NOMO-1 treated with DMSO at 0.1 percent for 48 hours (cell line): ENCODE measurements at regions not wholly inside any gene's neighbourhood (a gene's known extent, or its start where the extent isn't known, plus 50 kb on each side); places are given as distances from the start of the nearest gene placed in this dataset.

Source experiments
- DNase-seq: peaks from one replicate; lab custom pipeline; 2025; ENCODE audit not compliant: unreplicated experiment; lab: John Stamatoyannopoulos, UW

DNA sequence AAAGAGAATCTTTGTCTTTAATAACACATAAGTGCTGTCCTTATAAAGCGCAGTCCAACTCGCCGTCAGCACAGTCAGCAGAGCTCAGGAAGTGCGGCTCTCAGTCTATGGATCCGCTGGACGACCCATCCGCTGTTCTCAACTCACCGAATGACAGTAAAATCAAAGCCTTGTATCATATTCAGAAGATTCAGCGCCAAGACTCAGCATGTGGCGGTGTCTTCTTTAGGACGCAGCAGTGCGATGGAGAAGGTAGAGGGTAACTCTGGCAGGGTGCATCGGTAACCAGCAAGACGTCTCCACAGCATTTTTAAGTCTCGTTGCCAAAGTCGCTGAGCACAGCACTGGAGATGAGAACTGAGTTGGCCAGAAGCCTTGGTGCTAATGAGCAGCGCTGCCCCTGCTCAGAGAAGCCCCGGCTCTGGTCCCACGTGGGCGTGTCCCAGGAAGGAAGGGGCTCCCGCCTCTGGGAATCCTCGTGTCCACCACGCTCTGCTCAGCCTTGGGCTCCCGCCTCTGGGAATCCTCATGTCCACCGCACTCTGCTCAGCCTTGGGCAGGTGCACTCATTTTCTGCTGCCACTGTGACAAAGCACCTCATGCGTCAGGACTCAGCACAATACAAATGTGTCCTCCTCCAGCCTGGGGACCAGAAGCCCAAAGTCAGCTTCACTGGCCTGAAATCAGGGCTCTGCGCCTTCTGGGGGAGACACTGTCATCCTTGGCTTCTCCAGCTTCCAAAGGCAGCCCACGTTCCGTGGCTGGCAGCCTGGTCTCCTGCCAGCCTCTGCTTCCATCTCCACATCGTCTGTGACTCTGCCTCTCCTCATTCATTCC is 238.0 kb upstream of the SALL3 start:
- no peak for DNase-seq

DNA sequence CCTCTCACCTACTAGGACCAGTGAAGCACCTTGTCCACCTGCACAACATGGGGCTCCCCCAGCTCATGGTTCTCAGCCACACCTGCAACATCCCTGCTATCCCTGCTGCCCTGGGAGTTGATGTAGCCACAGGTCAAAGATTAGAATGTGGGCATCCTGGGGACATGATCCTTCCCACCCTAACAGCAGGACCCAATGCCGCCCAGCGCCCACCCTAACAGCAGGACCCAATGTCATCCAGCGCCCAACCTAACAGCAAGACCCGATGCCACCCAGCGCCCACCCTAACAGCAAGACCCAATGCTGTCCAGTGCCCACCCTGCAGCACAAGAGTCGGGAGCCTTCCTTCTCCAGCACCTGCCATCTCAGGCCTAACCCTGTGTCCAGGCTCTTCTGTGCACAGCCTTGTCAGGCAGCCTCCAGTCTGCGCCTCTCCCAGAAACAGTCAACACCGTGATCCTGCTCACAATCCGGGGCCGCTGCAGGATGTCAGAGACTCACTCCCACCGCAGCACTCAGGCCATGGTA is 237.3 kb upstream of the SALL3 start:
- DNase-seq: no peak

DNA sequence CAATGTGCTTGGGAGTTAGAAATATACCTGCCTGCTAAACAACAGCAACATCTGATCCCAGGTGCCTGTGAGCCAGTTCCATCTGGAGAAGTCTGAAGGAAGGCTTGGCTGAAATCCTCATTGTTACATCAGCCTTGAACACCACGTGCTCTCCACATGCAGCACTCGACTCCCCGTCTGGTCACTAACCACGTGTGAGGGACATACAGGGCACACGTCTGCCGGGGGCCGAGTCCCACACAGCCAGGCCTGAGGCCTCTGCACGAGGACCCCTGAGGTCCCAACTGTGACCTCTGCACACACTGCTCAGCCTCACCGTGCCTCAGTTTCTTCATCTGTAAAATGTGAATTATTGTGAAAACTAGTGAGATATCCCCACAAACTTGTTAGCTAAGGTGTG is 236.5 kb upstream of the SALL3 start:
- DNase-seq: no peak

DNA sequence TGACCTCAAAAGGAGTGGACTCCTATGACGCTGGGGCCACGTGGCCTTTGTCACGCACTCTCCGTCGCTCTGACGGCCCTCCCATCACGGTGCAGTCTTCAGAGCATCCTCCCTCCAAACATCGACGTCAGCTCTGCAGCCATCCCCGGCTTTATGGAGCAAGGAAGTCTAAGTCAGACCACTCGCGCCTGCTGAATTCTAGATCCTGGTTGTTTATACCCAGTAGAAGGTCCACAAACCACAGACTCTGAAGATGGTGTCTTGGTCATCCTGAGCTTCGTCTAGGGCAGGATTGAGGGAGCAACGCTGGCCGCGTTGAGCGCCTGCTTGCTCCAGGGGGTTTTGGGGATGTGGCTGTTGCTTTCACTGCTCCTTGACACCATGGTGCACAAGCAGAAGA is 228.0 kb upstream of the SALL3 start:
- DNase-seq: no peak

DNA sequence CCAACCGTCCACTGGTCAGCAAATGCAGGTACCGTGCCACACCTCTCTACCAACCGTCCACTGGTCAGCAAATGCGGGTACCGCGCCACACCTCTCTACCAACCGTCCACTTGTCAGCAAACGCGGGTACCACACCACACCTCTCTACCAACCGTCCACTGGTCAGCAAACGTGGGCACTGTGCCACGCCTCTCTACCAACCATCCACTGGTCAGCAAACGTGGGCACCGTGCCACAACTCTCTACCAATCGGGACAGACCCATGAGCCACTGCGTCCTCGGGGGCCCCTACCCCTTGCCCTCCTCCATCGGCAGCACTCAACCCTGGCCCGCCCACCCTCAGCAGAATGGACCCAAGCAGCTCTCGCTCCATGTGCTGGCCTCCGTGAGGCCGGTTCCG is 226.4 kb upstream of the SALL3 start:
- DNase-seq: no peak

DNA sequence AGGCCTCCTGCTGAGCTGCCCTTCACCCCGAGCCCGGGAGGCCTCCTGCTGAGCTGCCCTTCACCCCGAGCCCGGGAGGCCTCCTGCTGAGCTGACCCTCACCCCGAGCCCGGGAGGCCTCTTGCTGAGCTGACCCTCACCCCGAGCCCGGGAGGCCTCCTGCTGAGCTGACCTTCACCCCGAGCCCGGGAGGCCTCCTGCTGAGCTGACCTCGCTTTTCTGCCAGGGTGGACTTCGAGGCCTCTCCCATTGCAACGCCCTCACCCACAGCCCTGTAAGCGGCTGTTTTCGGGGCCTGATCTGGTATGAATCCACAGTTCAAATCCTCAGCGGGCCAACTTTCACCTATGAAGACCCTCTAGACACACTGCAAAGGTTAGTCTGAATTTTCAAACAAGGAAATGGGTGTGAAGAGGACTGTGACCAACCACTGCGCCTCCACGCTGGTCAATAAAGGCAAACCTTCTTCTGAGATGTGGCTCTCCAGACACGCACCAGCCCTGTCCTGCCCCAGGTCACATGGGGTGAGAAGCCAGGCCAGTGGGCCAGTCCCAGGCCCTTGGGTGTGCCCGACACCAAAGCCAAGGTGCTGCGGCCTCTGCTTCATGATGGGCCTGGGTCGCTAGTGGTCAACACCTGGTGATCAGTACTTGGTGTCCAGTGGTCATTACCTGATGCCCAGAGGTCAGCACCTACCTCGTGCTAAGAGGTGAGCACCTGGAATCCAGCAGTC is 225.1 kb upstream of the SALL3 start:
- DNase-seq: no peak

DNA sequence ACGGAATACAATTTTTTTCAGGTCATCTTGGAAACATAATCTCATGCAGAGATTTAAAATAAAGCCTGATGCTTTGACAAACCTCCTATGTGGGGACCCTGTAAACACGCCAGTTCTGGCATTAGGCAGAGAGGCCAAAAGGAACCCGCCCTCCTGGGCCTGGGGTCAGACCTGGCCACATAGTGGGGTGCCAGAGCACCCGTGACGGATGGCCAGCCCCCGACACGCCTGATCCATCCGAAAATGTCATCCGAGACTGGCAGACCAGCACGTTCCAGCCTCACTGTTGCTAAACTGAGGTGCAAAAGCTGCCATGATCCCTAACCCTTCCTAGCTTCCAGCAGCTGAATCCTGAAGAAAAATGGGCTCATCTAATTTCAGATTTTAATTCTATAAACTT is 222.6 kb upstream of the SALL3 start:
- DNase-seq: no peak

DNA sequence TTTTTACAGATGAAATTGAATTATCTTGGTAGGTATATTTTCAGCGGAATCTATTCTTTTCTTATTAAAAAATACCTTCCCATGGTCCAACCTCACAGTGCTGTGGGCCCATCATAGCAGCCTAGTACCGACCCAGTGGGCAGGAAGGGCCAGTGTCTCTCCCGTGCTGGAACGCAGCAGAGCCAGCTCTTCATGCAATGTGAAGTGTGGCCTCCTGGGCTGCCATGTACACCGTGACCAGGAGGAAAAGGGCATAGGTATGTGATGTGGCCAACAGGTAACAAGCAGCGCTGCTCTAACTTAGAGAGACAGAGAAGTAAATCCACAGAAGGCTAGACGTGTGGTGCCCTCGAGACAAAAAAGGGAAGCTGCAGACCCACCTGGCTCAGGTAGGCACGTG is 221.1 kb upstream of the SALL3 start:
- DNase-seq: no peak

DNA sequence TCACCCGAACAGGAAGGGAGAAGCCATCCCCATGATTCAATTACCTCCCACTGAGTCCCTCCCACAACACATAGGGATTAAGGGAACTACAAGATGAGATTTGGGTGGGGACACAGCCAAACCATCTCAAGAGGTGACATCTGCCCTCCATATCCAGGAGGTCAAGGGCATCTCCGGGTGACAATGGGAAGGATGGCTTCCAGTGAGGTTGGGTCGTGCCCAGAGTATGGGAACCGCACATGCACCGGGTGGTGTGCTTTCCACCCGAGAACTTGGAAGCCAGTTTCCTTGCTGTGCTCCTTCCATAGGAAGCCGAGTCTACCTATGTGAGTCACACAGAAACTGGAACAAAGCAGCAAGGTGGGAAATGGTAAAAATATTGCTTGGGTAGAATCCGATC is 216.9 kb upstream of the SALL3 start:
- no peak for DNase-seq

DNA sequence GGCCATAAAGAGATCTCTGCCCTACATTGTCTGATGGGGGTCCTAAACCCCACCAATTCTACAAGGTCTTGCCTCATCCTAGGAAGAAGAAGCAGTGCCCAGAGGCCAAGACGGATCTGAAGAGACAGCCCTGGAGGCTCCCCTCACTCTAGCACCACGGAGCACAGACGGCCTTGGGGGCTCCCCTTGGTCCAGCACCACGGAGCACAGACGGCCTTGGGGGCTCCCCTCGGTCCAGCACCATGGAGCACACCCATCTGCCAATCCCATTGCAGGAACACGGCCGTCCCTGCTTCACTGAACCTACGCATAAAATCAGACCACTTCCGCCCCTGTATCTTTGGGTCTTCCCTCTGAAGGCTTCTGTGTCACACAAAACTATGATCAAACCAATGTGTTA is 215.1 kb upstream of the SALL3 start:
- DNase-seq: no peak

DNA sequence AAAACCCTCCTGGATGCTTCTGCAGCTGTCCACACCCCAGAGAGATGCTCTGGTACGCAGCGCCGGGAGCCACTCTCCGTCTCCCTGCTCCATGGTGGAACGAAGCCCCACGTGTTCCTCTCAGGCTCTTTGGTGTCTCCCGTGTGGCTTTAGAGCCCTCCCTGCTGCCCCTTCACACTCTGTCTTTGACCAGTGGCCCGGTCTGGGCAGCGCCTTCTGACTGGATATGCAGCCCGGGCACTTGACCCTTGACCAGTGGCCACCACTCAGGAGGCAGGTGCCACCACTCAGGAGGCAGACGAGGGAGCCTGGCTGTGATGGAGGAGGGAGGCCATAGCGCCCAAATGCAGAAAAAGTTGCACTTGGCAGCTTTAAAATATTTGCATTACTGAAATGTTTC is 214.5 kb upstream of the SALL3 start:
- DNase-seq: no peak

DNA sequence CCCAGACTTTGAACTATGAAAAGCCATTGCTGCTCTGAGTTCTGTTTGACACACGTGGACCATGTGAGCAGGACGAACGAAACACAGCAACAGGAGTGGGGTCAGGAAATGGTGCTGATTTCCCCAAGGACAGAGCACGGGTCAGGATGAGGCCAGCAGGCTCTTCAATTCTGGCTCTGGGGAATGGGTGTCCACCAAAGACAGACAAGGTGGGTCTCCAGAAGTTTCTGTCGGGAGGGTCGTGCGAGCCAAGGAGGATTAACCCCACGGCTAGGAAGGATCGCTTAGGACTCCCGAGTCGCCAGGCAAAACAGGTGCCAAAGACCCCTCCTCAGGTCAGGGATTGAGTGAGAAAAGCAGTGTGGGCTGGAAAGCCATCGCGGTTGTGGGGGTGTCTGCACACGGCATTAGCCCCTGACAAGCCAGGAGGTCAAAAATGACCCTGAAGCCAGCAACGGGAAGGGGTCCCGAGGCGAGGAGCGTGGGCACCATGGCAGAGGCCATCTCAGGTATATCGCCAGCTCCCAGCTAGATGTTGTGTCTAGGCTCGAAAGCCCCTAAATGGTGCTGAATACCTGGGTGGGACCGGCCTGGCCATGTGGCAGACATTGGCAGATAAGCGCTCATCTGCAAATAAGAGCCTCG is 213.9 kb upstream of the SALL3 start:
- no peak for DNase-seq

DNA sequence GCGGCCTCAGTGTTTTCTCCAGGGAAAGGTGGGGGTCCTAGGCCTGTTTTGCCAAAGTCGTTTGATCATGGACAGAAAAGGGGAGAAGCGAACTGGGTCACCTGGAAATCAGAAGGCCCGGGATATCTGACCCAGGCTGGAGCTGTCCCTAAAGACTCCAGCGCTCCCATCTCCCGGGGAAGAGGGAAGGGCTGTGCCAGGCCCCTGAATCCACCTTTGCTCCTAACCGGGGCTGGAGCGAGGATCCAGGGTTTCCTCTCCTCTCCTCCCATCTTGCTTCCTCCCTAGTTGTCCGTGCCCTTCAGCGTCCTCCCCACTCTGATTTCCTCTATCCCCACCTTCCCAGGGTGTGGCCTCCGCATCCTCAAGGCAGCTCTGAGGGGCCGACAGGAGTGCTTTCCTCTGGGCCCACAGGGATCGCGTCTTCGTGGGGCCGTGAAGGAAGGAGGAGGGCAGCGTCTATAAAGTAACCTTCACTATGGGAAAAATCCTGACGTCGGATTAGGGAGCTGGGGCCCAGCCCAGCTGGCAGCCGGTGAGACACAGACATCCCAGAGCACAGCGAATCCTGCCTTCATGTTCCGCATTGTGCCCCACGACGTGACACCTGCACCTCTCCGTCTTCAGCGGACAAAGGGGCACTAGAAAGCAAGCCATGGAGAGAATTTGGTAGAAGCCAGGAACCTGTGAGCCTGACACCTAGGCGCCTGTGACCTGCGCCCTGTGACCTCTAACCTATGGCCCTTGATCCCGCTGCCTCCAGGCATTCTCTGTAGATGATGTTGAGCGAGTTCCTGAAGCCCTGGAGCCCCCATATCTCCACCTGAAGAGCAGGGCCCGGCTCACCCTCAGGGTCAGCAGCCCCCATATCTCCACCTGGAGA is 212.7 kb upstream of the SALL3 start:
- DNase-seq: no peak

DNA sequence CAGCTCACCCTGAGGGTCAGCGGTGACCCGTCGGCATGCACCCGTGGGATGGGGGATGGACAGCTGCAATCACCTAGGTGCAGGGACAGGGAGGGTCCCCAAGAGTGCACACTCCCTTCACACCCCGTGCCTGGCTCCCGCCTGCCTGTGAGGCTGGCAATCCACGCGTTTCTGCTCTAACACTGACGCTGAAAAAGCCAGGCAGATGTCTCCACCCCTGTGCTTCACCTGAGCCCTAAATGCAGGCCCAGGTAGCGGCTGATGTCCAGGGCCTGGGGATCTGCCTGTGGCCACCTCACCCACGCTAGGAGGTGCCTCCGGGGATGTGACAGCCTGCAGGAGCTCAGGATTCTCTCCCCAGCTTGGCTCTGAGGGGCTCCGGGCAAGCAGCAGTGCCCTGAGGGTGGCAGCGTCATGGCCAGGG is 212.0 kb upstream of the SALL3 start:
- DNase-seq: no peak

DNA sequence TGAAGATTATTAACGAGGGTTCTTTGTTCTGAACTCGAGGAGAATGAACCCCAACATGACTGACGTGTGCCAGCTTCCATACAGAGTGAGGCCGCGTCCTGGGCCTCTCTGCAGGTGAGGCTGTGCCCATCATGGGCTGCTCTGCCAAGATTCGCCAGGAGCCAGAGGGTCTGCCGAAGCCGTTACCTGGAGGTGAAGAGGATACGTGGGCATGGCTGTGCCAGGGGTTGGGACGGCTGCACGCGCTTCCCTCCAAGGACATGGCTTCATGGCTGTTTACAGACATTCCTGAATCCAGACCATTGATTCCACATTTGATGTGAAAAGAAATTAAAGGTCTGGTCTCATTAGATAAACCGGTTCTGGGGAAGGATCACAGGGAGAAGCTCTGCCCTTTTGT is 211.4 kb upstream of the SALL3 start:
- DNase-seq: no peak

DNA sequence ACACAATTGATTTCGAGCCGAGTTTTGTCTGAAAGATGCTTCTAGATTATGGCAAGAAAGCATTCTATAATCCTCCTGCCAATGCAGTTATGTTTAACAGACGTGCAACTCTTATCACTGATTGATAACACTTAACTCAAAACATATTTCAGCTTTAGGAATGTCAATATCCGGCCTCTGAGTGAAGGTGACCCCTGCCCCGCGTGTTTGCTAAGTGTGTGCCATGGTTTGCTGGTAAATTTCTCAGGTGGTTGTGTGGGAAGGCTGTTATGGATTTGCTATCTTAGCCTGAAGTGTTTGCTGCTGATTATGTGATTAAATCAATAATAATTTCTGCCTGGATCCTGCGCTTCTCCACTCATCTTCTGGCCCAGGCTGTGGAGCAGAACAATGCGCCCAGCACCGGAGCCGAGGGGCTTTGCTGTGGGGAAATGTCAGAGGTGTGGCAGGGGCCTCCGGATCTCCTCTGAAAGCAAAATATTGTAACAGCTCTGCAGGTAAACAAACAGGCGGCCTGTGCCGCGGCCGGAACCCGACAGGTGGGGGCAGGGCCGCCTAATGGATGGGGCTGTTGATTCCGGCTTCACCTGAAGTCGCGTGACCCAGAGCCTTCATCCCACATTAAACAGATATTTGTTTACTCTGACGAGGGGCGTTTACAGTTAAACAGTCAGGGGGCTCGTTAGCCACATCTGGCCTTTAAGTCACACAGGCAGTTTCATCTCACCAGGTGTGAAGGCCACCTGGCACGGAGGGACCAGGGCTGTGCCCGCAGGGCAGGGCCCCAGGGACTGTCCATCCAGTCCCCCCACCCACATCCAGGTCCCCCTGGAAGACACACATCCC is 210.7 kb upstream of the SALL3 start:
- no peak for DNase-seq

DNA sequence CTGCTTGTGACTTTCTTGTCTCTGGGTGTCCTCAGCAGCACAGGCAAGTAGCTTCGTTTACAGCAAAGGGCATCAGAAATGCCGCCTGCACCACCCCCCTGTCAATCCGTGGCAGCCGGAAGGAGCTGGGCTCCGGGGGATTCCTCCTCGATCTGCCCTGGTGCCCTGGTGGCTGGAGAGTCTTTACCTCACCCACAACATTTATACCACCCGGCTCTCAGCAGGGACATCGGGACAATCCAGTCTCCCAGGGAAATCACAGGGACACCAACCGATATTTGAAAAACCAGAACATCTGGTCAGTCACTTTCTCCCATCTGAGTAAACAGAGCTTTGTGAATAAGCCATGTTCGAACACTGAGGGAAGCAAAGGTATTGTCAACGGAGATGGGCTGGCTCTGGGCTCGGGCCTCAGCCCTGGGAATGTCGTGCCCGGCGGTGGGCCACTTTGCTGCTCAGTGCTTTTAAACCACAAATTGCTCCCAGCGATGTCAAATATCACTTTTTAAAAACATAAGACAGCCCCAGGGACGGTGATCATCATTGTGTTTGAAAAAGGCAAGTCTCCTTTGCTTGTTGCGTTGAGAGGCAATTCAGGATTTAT is 210.0 kb upstream of the SALL3 start:
- no peak for DNase-seq

DNA sequence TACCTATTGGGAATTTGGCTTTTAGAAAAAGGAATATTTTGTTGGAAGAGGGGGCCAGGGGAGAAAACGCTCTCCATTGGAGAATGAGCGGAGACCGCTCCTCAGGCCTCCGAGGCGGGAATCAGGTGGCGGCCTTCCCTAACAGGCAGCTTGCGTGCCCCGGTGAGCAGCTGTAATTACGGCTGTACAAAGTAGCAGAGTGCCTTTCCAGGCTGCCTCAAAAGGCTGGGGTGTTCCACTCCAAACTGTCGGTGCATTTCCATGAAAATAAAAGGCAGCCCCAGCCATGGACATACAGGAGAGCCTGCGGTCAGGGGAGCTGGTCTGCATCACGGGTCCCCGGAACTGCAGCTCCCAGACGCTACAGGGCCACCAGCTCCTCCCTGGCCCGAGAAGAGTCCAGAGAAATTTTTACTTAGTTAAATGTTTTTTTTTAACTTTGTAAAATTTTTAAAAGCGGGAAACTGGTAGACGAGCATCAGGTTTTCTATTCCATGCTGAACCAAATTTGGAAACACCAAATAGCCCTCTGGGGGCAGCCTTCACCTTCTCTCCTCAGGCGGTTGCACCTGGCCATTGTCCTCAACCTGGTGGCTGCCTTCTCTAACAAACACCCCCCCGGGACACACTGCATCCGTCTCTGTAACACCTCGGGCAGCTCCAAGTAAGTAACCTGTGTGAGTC is 209.3 kb upstream of the SALL3 start:
- DNase-seq: no peak

DNA sequence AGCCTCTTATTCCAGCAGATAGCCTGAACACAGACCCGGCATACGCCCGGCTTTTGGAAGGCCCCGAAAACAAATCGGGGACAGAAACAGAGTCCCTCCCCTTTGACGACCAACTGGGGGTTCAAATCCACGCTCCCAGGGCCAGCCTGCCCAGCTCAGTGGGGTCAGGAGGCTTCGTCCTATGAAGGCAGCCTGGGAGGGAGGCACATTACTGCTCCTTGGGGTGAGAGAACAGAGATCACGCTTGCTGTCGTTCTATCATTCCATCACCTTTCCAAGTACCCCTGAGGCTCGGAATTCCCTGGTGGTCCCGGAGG is 208.8 kb upstream of the SALL3 start:
- DNase-seq: no peak
